Parathyroid adenoma (tissue), 2 donors: ENCODE measurements at regions not wholly inside any gene's neighbourhood (a gene's known extent, or its start where the extent isn't known, plus 50 kb on each side); places are given as distances from the start of the nearest gene placed in this dataset.

Experiments
- H2AFZ ChIP-seq: fragments of 300-600 bp; sonication (generic); one replicate; pipeline ENCODE4 v1.7.0; 2017; ENCODE audit warnings: antibody characterized with exemption, mild to moderate bottlenecking
- H3K27ac ChIP-seq: fragments of 300-600 bp; sonication (generic); one replicate; pipeline ENCODE4 v1.7.0; 2017
- H3K27me3 ChIP-seq: fragments of 300-600 bp; sonication (generic); one replicate; pipeline ENCODE4 v1.7.0; 2017; ENCODE audit warnings: low read length; ENCODE audit not compliant: control insufficient read depth, insufficient read depth
- H3K36me3 ChIP-seq: fragments of 300-600 bp; sonication (generic); one replicate; pipeline ENCODE4 v1.7.0; 2017; ENCODE audit warnings: low read length; ENCODE audit not compliant: control insufficient read depth, insufficient read depth
- H3K4me1 ChIP-seq: fragments of 300-600 bp; sonication (generic); one replicate; pipeline ENCODE4 v1.7.0; 2017; ENCODE audit warnings: control low read depth
- H3K4me2 ChIP-seq: fragments of 300-600 bp; sonication (generic); one replicate; pipeline ENCODE4 v1.7.0; 2017; ENCODE audit warnings: low read length
- H3K4me3 ChIP-seq: fragments of 300-600 bp; sonication (generic); one replicate; pipeline ENCODE4 v1.7.0; 2017; ENCODE audit warnings: low read depth, low read length
- H3K79me2 ChIP-seq: fragments of 300-600 bp; sonication (generic); one replicate; pipeline ENCODE4 v1.7.0; 2017; ENCODE audit warnings: control low read depth
- H3K9ac ChIP-seq: fragments of 300-600 bp; sonication (generic); one replicate; pipeline ENCODE4 v1.7.0; 2017; ENCODE audit warnings: mild to moderate bottlenecking
- H3K9me3 ChIP-seq: fragments of 300-600 bp; sonication (generic); one replicate; pipeline ENCODE4 v1.7.0; 2017; ENCODE audit warnings: low read length; ENCODE audit not compliant: control insufficient read depth
- CTCF ChIP-seq: fragments of 300-600 bp; sonication (generic); IDR thresholded peaks from one replicate; pipeline ENCODE4 v1.7.0; 2017; ENCODE audit warnings: antibody characterized with exemption, mild to moderate bottlenecking
- donor health status: primary hyperparathyroidism.

GRCh38 chr5:166436872-166437271 lies 1854.6 kb upstream of the WWC1 start:
- Histone ChIP-seq H3K4me3 (no peak overlapping the region), H3K4me1 (no peaks in the 10 kb centered on the region), H2AFZ (no peak overlapping the region), H3K27me3 (no peaks in the 10 kb centered on the region), H3K4me2 (no peak overlapping the region), H3K27ac (no peak overlapping the region), H3K36me3 (no peaks in the 10 kb centered on the region), H3K79me2 (no peaks in the 10 kb centered on the region), H3K9me3 (no peaks in the 10 kb centered on the region), H3K9ac (no peak overlapping the region)
- TF ChIP-seq CTCF, result no peak

GRCh38 chr5:166486348-166486747 lies 1805.1 kb upstream of the WWC1 start:
- no peaks in the 10 kb centered on the region for H3K27me3 ChIP-seq
- no peak for TF ChIP-seq CTCF

GRCh38 chr5:166488560-166488959 lies 1802.9 kb upstream of the WWC1 start:
- no peaks in the 10 kb centered on the region for H3K79me2 ChIP-seq
- H3K4me2 ChIP-seq, result no peak overlapping the region
- no peaks in the 10 kb centered on the region for H3K9me3 ChIP-seq
- H3K36me3 ChIP-seq, result no peaks in the 10 kb centered on the region
- H3K27me3 ChIP-seq, result no peaks in the 10 kb centered on the region
- no peak overlapping the region for H3K27ac ChIP-seq
- no peak overlapping the region for H2AFZ ChIP-seq
- no peaks in the 10 kb centered on the region for H3K4me1 ChIP-seq
- no peak for TF ChIP-seq CTCF
- H3K9ac ChIP-seq, result no peak overlapping the region
- H3K4me3 ChIP-seq, result no peak overlapping the region

More at GRCh38 chr5:166486348-166486747, 1805.1 kb upstream of the WWC1 start:
- no peak overlapping the region for H3K27ac ChIP-seq
- no peaks in the 10 kb centered on the region for H3K36me3 ChIP-seq
- H3K79me2 ChIP-seq, result no peaks in the 10 kb centered on the region
- no peak overlapping the region for H3K4me2 ChIP-seq
- H3K4me1 ChIP-seq, result no peaks in the 10 kb centered on the region
- no peak overlapping the region for H2AFZ ChIP-seq
- no peak overlapping the region for H3K4me3 ChIP-seq
- H3K9ac ChIP-seq, result no peak overlapping the region
- H3K9me3 ChIP-seq, result no peaks in the 10 kb centered on the region

GRCh38 chr5:166493040-166493439 lies 1798.4 kb upstream of the WWC1 start:
- no peaks in the 10 kb centered on the region for H3K4me1 ChIP-seq
- no peak for TF ChIP-seq CTCF
- H3K9me3 ChIP-seq, result no peaks in the 10 kb centered on the region
- no peak overlapping the region for H3K9ac ChIP-seq
- no peaks in the 10 kb centered on the region for H3K79me2 ChIP-seq
- H3K4me2 ChIP-seq, result no peak overlapping the region
- H3K27me3 ChIP-seq, result no peaks in the 10 kb centered on the region
- H3K36me3 ChIP-seq, result no peaks in the 10 kb centered on the region
- H3K4me3 ChIP-seq, result no peak overlapping the region
- no peak overlapping the region for H2AFZ ChIP-seq
- no peak overlapping the region for H3K27ac ChIP-seq

GRCh38 chr5:166493612-166494011 lies 1797.8 kb upstream of the WWC1 start:
- H3K9me3 ChIP-seq, result no peaks in the 10 kb centered on the region
- H3K4me3 ChIP-seq, result no peak overlapping the region
- no peaks in the 10 kb centered on the region for H3K27me3 ChIP-seq
- H3K9ac ChIP-seq, result no peak overlapping the region
- no peak overlapping the region for H3K27ac ChIP-seq
- no peaks in the 10 kb centered on the region for H3K4me1 ChIP-seq
- H2AFZ ChIP-seq, result no peak overlapping the region
- TF ChIP-seq CTCF, result no peak
- H3K79me2 ChIP-seq, result no peaks in the 10 kb centered on the region
- no peaks in the 10 kb centered on the region for H3K36me3 ChIP-seq
- H3K4me2 ChIP-seq, result no peak overlapping the region
